Choroid plexus epithelial cell (primary cell): ENCODE measurements at regions not wholly inside any gene's neighbourhood (a gene's known extent, or its start where the extent isn't known, plus 50 kb on each side); places are given as distances from the start of the nearest gene placed in this dataset.
"Not testable (repeated sequence)": the region's sequence is repeated elsewhere in the genome, so short reads cannot be mapped to it uniquely, and the experiment has no call there.

Experiments
- DNase-seq: peaks from one replicate; pipeline ENCODE4 v3.0.0-alpha.2; 2010; ENCODE audit warnings: low read depth
- H3K4me3 ChIP-seq: 2 replicates; pipeline ENCODE4 v1.5.1; 2011; ENCODE audit warnings: low read depth, mild to moderate bottlenecking, control low read depth, low read length, moderate library complexity
- TF ChIP-seq, protein P1 (sequence below): conservative IDR thresholded peaks from 2 replicates; pipeline ENCODE4 v1.5.1; 2011; ENCODE audit warnings: low read depth, mild to moderate bottlenecking, control low read depth, inconsistent platforms, low read length, moderate library complexity

DNA sequence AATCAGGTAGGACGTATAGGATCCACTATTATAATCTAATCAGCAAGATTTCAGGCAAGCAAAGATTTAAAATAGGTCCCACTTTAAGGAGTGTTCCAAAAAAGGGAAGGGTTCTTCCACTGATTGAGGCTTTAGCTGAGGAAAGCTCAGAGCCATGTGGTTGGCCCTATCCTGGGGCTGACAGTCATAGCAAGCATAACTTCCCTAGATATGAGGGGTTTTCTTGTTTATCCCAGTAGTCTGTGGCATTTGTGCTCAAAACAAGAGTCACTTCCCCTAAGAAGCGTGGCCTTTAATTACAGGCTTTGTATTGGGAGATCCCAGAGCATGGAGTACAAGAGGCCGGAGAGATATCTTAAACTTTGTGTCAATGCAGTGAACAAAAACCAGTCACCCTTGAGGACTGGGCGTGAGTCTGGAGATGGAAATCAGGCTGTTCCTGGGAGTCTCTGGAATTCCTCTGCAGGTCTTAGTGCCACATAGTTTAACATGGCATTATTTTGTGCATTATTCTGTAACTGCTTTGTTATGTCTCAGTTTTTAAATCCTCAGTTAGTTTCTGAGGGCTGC, 136.9 kb upstream of the FBXO11 start:
- DNase-seq, result no peak
- no peak overlapping the region for H3K4me3 ChIP-seq
- TF ChIP-seq, protein P1, sequence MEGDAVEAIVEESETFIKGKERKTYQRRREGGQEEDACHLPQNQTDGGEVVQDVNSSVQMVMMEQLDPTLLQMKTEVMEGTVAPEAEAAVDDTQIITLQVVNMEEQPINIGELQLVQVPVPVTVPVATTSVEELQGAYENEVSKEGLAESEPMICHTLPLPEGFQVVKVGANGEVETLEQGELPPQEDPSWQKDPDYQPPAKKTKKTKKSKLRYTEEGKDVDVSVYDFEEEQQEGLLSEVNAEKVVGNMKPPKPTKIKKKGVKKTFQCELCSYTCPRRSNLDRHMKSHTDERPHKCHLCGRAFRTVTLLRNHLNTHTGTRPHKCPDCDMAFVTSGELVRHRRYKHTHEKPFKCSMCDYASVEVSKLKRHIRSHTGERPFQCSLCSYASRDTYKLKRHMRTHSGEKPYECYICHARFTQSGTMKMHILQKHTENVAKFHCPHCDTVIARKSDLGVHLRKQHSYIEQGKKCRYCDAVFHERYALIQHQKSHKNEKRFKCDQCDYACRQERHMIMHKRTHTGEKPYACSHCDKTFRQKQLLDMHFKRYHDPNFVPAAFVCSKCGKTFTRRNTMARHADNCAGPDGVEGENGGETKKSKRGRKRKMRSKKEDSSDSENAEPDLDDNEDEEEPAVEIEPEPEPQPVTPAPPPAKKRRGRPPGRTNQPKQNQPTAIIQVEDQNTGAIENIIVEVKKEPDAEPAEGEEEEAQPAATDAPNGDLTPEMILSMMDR, result no peak

DNA sequence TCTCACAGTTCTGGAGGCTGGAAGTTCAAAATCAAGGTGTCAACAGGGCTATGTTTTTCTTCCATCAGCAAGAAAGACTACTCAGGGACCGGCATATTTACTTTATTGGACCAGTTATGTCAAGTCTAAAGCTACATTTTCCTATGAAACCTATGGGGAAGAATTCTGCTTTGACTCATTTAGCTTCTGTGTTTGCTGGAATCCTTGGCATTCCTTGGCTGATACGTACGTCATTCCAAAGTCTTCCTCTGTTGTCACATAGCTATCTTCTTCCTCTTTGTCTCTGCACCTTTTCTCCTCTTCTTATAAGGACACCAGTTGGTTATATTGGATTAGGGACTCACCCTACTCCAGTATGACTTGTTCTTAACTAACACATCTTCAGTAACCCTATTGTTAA, 137.4 kb upstream of the FBXO11 start:
- no peak for DNase-seq
- TF ChIP-seq, protein P1, result no peak
- H3K4me3 ChIP-seq, result no peak overlapping the region

DNA sequence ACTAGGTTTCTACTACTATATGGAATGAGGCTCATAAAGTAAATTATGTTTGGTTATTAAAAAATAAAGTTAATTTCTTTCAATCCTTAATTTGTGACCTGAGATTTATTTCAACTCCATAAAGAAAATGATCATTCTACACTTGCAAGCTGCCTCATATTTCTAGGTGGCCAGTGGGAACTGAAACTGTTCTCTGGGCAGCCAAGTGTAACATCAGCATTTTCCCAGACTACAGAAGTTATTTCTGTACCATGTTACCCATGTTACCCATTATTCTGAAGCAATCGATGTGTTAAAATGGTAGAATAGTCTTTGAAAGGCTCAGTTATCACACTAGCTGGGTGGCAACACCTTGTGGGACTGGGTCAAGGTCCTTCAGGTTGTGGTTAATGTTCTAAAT, 139.3 kb upstream of the FBXO11 start:
- no peak overlapping the region for H3K4me3 ChIP-seq
- TF ChIP-seq, protein P1, result no peak
- no peak for DNase-seq

DNA sequence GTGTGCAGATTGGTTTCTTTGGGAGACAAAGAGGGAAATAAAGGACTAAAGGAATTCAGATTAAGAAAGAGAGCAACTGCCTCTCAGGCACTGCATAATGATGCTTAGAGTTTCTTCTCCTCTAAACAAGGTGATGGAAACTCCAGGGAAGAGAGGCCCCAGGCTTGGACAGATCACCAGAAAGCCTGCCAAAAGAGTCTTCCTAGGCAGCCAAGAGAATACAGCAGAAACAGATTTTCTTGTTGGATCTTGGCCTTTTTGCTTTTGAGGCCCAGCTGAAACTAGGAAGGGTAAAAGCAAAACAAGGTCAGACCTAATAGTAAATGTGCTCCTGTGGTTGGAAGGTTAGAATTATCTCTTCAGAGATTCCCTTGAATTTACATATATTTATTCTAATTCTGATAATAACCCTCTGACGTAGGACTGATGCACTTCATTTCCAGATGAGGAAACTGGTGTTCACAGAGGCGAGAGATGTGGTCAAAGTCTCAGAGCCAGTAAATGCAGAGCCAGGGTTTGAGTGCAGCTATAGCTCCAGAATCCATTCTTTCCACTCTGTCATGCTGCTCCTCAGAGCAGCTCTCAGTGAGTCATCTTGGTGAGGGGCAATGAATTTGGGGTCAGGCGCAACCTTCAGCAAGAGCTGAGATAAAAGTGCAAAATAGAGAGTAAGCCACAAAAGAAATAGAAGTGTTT, 142.3 kb upstream of the FBXO11 start:
- no peak for DNase-seq
- TF ChIP-seq, protein P1, result no peak
- no peak overlapping the region for H3K4me3 ChIP-seq

DNA sequence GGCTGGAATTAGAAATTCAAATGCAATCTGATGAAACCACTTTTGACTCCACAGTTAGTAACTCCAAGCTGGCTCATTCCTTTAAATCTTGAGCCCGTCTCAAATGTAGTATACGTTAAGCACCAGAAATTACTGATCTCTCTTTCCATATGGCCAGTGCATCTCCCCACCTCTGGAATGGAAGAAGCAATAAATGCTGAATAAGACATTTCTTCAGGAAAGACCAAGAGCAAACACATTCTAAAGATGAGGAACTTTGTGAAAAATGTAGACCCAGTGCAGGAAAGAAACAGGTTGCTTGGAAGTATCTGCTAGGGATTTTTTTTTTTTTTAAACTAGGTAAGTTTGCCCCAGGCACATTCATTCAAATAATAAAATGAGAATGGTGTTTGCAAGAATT, 143.1 kb upstream of the FBXO11 start:
- no peak overlapping the region for H3K4me3 ChIP-seq
- TF ChIP-seq, protein P1, result no peak
- DNase-seq, result no peak

DNA sequence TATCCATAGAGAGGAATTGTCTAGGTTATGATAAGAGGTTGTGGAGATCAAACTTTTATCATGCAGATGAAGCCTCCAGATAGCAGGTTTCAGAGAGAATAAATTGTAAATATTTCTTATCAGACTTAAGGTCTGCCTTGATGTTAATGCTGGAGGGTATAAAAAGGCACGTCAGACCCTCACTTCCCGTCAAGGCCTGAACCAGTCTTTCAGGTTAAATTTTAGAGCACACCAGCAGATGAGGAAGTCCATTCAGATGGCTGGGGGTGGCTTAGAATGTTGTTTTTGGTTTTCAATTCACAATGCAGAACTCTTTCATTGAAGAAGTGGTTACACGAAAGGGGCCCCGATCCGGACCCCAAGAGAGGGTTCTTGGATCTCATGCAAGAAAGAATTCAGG, 144.4 kb upstream of the FBXO11 start:
- H3K4me3 ChIP-seq, result no peak overlapping the region
- no peak for DNase-seq
- TF ChIP-seq, protein P1, result no peak

DNA sequence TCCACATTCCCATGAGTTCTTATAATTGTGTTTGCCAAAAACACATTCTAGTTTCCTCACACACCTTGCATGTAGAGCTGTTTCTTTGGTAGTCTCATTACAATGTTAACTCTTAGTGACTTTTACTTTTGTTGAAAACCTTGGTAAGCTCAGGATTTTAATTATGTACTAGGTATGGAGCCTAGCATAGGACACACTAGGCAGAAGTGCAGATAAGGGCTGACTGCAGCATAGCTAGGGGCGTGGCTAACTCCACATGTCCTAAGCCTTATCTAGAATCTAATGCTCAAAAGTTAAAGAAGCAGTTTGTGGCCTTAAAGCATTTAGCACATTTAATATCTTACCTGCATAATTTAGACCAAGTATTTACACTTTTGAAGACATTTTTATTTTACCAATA, 153.7 kb upstream of the FBXO11 start:
- peak; percentile 5 for DNase-seq
- H3K4me3 ChIP-seq, result no peak overlapping the region
- TF ChIP-seq, protein P1, result no peak

DNA sequence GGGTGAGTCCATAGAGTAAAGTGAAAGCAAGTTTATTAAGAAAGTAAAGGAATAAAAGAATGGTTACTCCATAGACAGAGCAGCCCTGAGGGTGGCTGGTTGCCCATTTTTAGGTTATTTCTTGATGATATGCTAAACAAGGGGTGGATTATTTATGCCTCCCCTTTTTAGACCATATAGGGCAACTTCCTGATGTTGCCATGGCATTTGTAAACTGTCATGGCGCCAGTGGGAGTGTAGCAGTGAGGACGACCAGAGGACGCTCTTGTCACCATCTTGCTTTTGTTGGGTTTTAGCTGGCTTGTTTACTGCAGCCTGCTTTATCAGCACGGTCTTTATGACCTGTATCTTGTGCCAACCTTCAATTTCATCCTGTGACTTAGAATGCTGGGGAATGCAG, 155.4 kb upstream of the FBXO11 start:
- DNase-seq, H3K4me3 ChIP-seq: not testable (repeated sequence)
